ENCODE measurements at regions not wholly inside any gene's neighbourhood (a gene's known extent, or its start where the extent isn't known, plus 50 kb on each side); places are given as distances from the start of the nearest gene placed in this dataset.

- no peak for TF ChIP-seq ZBTB40 (IDR thresholded peaks at IDR 0.05)
- TF ChIP-seq ZBTB40 (CRISPR knock-in tag; IDR thresholded peaks at IDR 0.05): no peak
- no peak for TF ChIP-seq NAIF1 (CRISPR knock-in tag; IDR thresholded peaks at IDR 0.05; ENCODE audit: borderline replicate concordance)
These were observed 104.8 kb downstream of the ZIC5 start (continued) for GRCh38 chr13:99866781-99867180.

- no peak for DNase-seq (ENCODE audit: low spot score)
- ATAC-seq: no peak
- POLR2A ChIA-PET: no interaction called here
- Histone ChIP-seq H3K9ac (ENCODE audit: insufficient read depth, low read depth, low read length) (no peak overlapping the region), H4K20me1 (ENCODE audit: insufficient read depth, low read length) (no peaks in the 10 kb centered on the region), H3K4me1 (ENCODE audit: insufficient read depth, low read length) (no peaks in the 10 kb centered on the region), H3K27me3 (ENCODE audit: control insufficient read depth in 1 of 2, insufficient read depth in 2 of 2, low read length in 2 of 2) (no peaks in the 10 kb centered on the region), H2AFZ (ENCODE audit: low read length) (no peak overlapping the region), H3K79me2 (ENCODE audit: insufficient read depth, low read length) (no peaks in the 10 kb centered on the region), H3K36me3 (replicated peaks in 1 of 2; ENCODE audit: control insufficient read depth in 1 of 2, insufficient read depth in 2 of 2, low read length in 2 of 2) (no peaks in the 10 kb centered on the region), H3K4me2 (ENCODE audit: low read depth, low read length) (no peak overlapping the region), H3K4me3 (replicated peaks in 1 of 3; ENCODE audit: insufficient read depth in 1 of 3, low read depth in 2 of 3, low read length in 3 of 3) (no peak overlapping the region), H3K27ac (ENCODE audit: extremely low read length, insufficient read depth, low read length) (no peak overlapping the region), H3K9me3 (ENCODE audit: low read length) (no peaks in the 10 kb centered on the region)
- BruUV-seq (replicated peaks): no TSS peak
- no peak for FAIRE-seq
- CTCF ChIA-PET (ENCODE audit: low intra/inter-chr PET ratio, low total read pairs): no interaction called here
- intact Hi-C loops (cut with micrococcal nuclease; ENCODE audit: unreplicated experiment) (no loop called here), in situ Hi-C loops (cut with HindIII; ENCODE audit: extremely low pct_ligation_motif_present, low pct_unique_long_range_greater_than_20kb) (no loop called here)
- whole genome bisulfite sequencing (ENCODE audit: low lambda C conversion rate): 89% methylated on average over 11 of the region's 11 CpGs
- TF ChIP-seq ZNF24 (IDR thresholded peaks at IDR 0.05) (no peak), MEIS1 (CRISPR knock-in tag; IDR thresholded peaks at IDR 0.05; ENCODE audit: borderline replicate concordance) (no peak), ZNF577 (CRISPR knock-in tag; IDR thresholded peaks at IDR 0.05; ENCODE audit: borderline replicate concordance, low read depth) (no peak), GLI4 (CRISPR knock-in tag; IDR thresholded peaks at IDR 0.05; ENCODE audit: borderline replicate concordance) (no peak), ZBTB10 (CRISPR knock-in tag; IDR thresholded peaks at IDR 0.05; ENCODE audit: borderline replicate concordance) (no peak), ZBTB49 (CRISPR knock-in tag; IDR thresholded peaks at IDR 0.05; ENCODE audit: borderline replicate concordance) (no peak)
These were observed 106.1 kb downstream of the ZIC5 start for GRCh38 chr13:99865420-99865930.
